B cell (primary cell): ENCODE measurements at regions not wholly inside any gene's neighbourhood (a gene's known extent, or its start where the extent isn't known, plus 50 kb on each side); places are given as distances from the start of the nearest gene placed in this dataset.

Experiments
- CTCF ChIP-seq: fragments of 200-600 bp; IDR thresholded peaks from one replicate; pipeline ENCODE4 v1.8.0; 2022; ENCODE audit warnings: antibody characterized with exemption, mild to moderate bottlenecking
- EZH2 ChIP-seq: IDR thresholded peaks from 2 replicates; pipeline ENCODE4 v1.6.1; 2012; ENCODE audit warnings: borderline replicate concordance, low read depth, mild to moderate bottlenecking, moderate library complexity, low read length; ENCODE audit not compliant: insufficient read depth, poor library complexity, severe bottlenecking

GRCh38 chr5:30918171-30918570 is 275.3 kb upstream of the CDH6 start:
- TF ChIP-seq CTCF (no peak), EZH2 (no peak)
